HCT116 (cell line): ENCODE measurements at regions not wholly inside any gene's neighbourhood (a gene's known extent, or its start where the extent isn't known, plus 50 kb on each side); places are given as distances from the start of the nearest gene placed in this dataset.

Experiments used
- ATAC-seq: fragments of 200-7000 bp; cut with Tn5 transposase; 2 replicates; pipeline ENCODE4 v1.9.1; 2020; ENCODE audit warnings: mild to moderate bottlenecking, moderate library complexity
- BruUV-seq: library from RNA; stranded (reverse); fragments of 400-500 nt; replicated peaks from 2 replicates; lab custom pipeline; 2021; lab: Mats Ljungman, UMichigan
- CTCF ChIA-PET: fragments of 300-600 bp; sonication (Branson Sonifier 250); formaldehyde crosslinking; loops from one replicate; lab custom pipeline; 2021; ENCODE audit warnings: antibody characterized with exemption; lab: Charles Lee
- POLR2A ChIA-PET: fragments of 300-600, 350-600 bp; sonication (Branson Sonifier 250); formaldehyde crosslinking; loops from one replicate; lab custom pipeline; 2021; ENCODE audit warnings: antibody characterized with exemption; lab: Charles Lee
- RAD21 ChIA-PET, 2 experiments: fragments of 300-600 bp; sonication (Branson Sonifier 250); formaldehyde crosslinking; loops; one replicate each; lab custom pipeline; 2023; ENCODE audit warnings: low total read pairs in 2 of 2; ENCODE audit not compliant: uncharacterized antibody in 2 of 2, unreplicated experiment in 2 of 2, low non-redundant PET in 1 of 2; lab: Charles Lee
- DNase-seq: peaks from one replicate; pipeline ENCODE4 v3.0.0-alpha.2; 2010; ENCODE audit warnings: low read depth, low spot score
- H2AFZ ChIP-seq: fragments of 200-600 bp; shearing (Covaris generic), sonication (generic); 2 replicates; pipeline ENCODE4 v1.6.1; 2017; ENCODE audit warnings: low read depth, mixed run types, mixed read lengths, antibody characterized with exemption, low read length; ENCODE audit not compliant: poor library complexity, severe bottlenecking
- H3K27ac ChIP-seq: 2 replicates; pipeline ENCODE4 v1.5.1; 2012; ENCODE audit warnings: low read depth, low read length
- H3K27me3 ChIP-seq: fragments of 200-600 bp; sonication (generic); 2 replicates; pipeline ENCODE4 v1.6.1; 2016; ENCODE audit warnings: mixed run types, low read length, mixed read lengths; ENCODE audit not compliant: insufficient read depth
- H3K36me3 ChIP-seq, 2 experiments: fragments of 200-500 bp in 1 of 2; fragments of 200-600 bp in 1 of 2; sonication (Bioruptor generic) in 1 of 2; sonication (generic) in 1 of 2; 2 replicates each; pipeline versions ENCODE4 v1.5.1 to v1.6.1; 2014 to 2016; ENCODE audit warnings: low read length in 2 of 2, inconsistent platforms in 1 of 2, mixed read lengths in 1 of 2, mixed run types in 1 of 2; ENCODE audit not compliant: insufficient read depth in 2 of 2, control insufficient read depth in 1 of 2
- H3K4me1 ChIP-seq, 2 experiments: fragments of 200-600 bp in 1 of 2; sonication (generic) in 1 of 2; 2 replicates each; pipeline versions ENCODE4 v1.5.1 to v1.6.1; 2012 to 2017; ENCODE audit warnings: low read length in 2 of 2, inconsistent platforms in 1 of 2, mild to moderate bottlenecking in 1 of 2, mixed read lengths in 1 of 2, mixed run types in 1 of 2, moderate library complexity in 1 of 2; ENCODE audit not compliant: insufficient read depth in 2 of 2, control insufficient read depth in 1 of 2
- H3K4me2 ChIP-seq: fragments of 200-600 bp; sonication (generic); 2 replicates; pipeline ENCODE4 v1.6.1; 2017; ENCODE audit warnings: mixed run types, low read length, mixed read lengths
- H3K4me3 ChIP-seq, 2 experiments: fragments of 200-600 bp in 1 of 2; sonication (generic) in 1 of 2; replicated peaks in 1 of 2; 2 replicates each; pipeline ENCODE4 v1.5.1; 2011 to 2016; ENCODE audit warnings: low read length in 2 of 2, control low read depth in 1 of 2, low read depth in 1 of 2, mild to moderate bottlenecking in 1 of 2, mixed read lengths in 1 of 2, mixed run types in 1 of 2
- H3K79me2 ChIP-seq: fragments of 200-600 bp; sonication (generic); 2 replicates; pipeline ENCODE4 v1.6.1; 2017; ENCODE audit warnings: mild to moderate bottlenecking, mixed run types, low read length, moderate library complexity, mixed read lengths; ENCODE audit not compliant: insufficient read depth
- H3K9ac ChIP-seq: fragments of 200-600 bp; sonication (generic); 2 replicates; pipeline ENCODE4 v1.6.1; 2016; ENCODE audit warnings: low read length, mixed read lengths
- H3K9me2 ChIP-seq: fragments of 200-600 bp; sonication (generic), shearing (Covaris generic); 2 replicates; pipeline ENCODE4 v1.6.1; 2017; ENCODE audit warnings: mixed run types, mild to moderate bottlenecking, moderate library complexity; ENCODE audit not compliant: insufficient read depth
- H3K9me3 ChIP-seq, 2 experiments: fragments of 200-500 bp in 1 of 2; fragments of 200-600 bp in 1 of 2; sonication (Bioruptor generic) in 1 of 2; sonication (generic) in 1 of 2; 2 replicates each; pipeline ENCODE4 v1.6.1; 2014 to 2017; ENCODE audit warnings: low read length in 2 of 2, mixed read lengths in 2 of 2, inconsistent platforms in 1 of 2, low read depth in 1 of 2, mild to moderate bottlenecking in 1 of 2, mixed run types in 1 of 2, moderate library complexity in 1 of 2; ENCODE audit not compliant: control insufficient read depth in 1 of 2, insufficient read depth in 1 of 2
- H4K20me1 ChIP-seq: fragments of 200-600 bp; sonication (generic), shearing (Covaris generic); 2 replicates; pipeline ENCODE4 v1.6.1; 2017; ENCODE audit warnings: mixed run types, mild to moderate bottlenecking, moderate library complexity; ENCODE audit not compliant: insufficient read depth
- CEBPB ChIP-seq: IDR thresholded peaks from 2 replicates; pipeline ENCODE4 v1.6.1; 2012; ENCODE audit warnings: low read depth
- EGR1 ChIP-seq: IDR thresholded peaks from 2 replicates; pipeline ENCODE4 v1.6.1; 2012; ENCODE audit warnings: low read depth
- ELF1 ChIP-seq: IDR thresholded peaks from 2 replicates; pipeline ENCODE4 v1.6.1; 2012; ENCODE audit warnings: low read depth, borderline replicate concordance
- EZH2 ChIP-seq: fragments of 200-600 bp; sonication (generic); IDR thresholded peaks from 2 replicates; pipeline ENCODE4 v1.6.1; 2017; ENCODE audit warnings: antibody characterized with exemption, mixed run types
- FOSL1 ChIP-seq: IDR thresholded peaks from 2 replicates; pipeline ENCODE4 v1.6.1; 2012; ENCODE audit warnings: low read depth
- POLR2A ChIP-seq: IDR thresholded peaks from 2 replicates; pipeline ENCODE4 v1.7.0; 2011; ENCODE audit warnings: borderline replicate concordance; ENCODE audit not compliant: insufficient read depth, insufficient read length; ENCODE audit errors: extremely low read depth
- RAD21 ChIP-seq: IDR thresholded peaks from 2 replicates; pipeline ENCODE4 v1.6.1; 2012; ENCODE audit warnings: low read depth, mild to moderate bottlenecking
- SIN3A ChIP-seq: IDR thresholded peaks from 2 replicates; pipeline ENCODE4 v1.6.1; 2012; ENCODE audit warnings: low read depth
- SRF ChIP-seq: IDR thresholded peaks from 2 replicates; pipeline ENCODE4 v1.6.1; 2012; ENCODE audit warnings: low read depth
- YY1 ChIP-seq: IDR thresholded peaks from 2 replicates; pipeline ENCODE4 v1.6.1; 2011; ENCODE audit warnings: low read length, low read depth, moderate library complexity, mild to moderate bottlenecking; ENCODE audit not compliant: insufficient replicate concordance; ENCODE audit errors: extremely low read depth
- ZNF274 ChIP-seq: fragments of 200-500 bp; sonication (Bioruptor generic); IDR thresholded peaks from 2 replicates; pipeline ENCODE4 v1.6.1; 2014; ENCODE audit warnings: mild to moderate bottlenecking, low read depth, low read length, inconsistent platforms
- intact Hi-C: fragments of 100-400 bp; cut with micrococcal nuclease; formaldehyde crosslinking; loops from 2 replicates; pipeline ENCODE4 v1.10.0; 2022
- TF ChIP-seq, protein P1 (sequence below), 3 experiments: fragments of 200-600 bp in 1 of 3; sonication (generic) in 1 of 3; IDR thresholded peaks in 2 of 3; conservative IDR thresholded peaks in 1 of 3; 2 replicates each; pipeline ENCODE4 v1.5.1; 2012 to 2017; ENCODE audit warnings: low read depth in 2 of 3, low read length in 2 of 3, antibody characterized with exemption in 1 of 3, borderline replicate concordance in 1 of 3, control low read depth in 1 of 3, mild to moderate bottlenecking in 1 of 3, mixed read lengths in 1 of 3, mixed run types in 1 of 3, moderate library complexity in 1 of 3; ENCODE audit not compliant: insufficient read depth in 1 of 3
- TF ChIP-seq, protein P2 (sequence below): IDR thresholded peaks from 2 replicates; pipeline ENCODE4 v1.6.1; 2012

GRCh38 chr1:208461680-208462079 is 217.5 kb upstream of the PLXNA2 start:
- POLR2A ChIA-PET, result no interaction called here
- TF ChIP-seq SRF (no peak), RAD21 (peak; percentile 12; the same call in 1 of the 2 replicates), ZNF274 (no peak)
- TF ChIP-seq, protein P1, sequence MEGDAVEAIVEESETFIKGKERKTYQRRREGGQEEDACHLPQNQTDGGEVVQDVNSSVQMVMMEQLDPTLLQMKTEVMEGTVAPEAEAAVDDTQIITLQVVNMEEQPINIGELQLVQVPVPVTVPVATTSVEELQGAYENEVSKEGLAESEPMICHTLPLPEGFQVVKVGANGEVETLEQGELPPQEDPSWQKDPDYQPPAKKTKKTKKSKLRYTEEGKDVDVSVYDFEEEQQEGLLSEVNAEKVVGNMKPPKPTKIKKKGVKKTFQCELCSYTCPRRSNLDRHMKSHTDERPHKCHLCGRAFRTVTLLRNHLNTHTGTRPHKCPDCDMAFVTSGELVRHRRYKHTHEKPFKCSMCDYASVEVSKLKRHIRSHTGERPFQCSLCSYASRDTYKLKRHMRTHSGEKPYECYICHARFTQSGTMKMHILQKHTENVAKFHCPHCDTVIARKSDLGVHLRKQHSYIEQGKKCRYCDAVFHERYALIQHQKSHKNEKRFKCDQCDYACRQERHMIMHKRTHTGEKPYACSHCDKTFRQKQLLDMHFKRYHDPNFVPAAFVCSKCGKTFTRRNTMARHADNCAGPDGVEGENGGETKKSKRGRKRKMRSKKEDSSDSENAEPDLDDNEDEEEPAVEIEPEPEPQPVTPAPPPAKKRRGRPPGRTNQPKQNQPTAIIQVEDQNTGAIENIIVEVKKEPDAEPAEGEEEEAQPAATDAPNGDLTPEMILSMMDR (IDR thresholded peaks at IDR 0.05 in 2 of 3, conservative IDR thresholded peaks at IDR 0.05 in 1 of 3; ENCODE audit: borderline replicate concordance in 1 of 3, insufficient read depth in 1 of 3, low read depth in 2 of 3, low read length in 2 of 3), result peak in 2 of 3 experiments; percentile 36 to 49; a peak in 4 of 6 replicates
- intact Hi-C loops, result no loop called here
- ATAC-seq (peak; percentile 73), DNase-seq (no peak)
- Histone ChIP-seq H3K4me2 (no peak overlapping the region), H3K9me2 (no peaks in the 10 kb centered on the region), H3K36me3 (no peaks in the 10 kb centered on the region), H3K4me3 (no peak overlapping the region), H3K27ac (no peak overlapping the region), H3K79me2 (no peaks in the 10 kb centered on the region), H3K9ac (no peak overlapping the region), H3K4me1 (no peaks in the 10 kb centered on the region), H2AFZ (no peak overlapping the region), H4K20me1 (no peaks in the 10 kb centered on the region), H3K27me3 (peaks cover 9% of the 10 kb centered on the region; the same call in 1 of the 2 replicates), H3K9me3 (no peaks in the 10 kb centered on the region)
- no TSS peak for BruUV-seq
- RAD21 ChIA-PET, result no interaction called here
- CTCF ChIA-PET, result interaction anchor here (0.8 kb wide), 1 partner anchor 9 kb away, joined by 3 read pairs; no protein-coding TSS in a partner anchor

DNA sequence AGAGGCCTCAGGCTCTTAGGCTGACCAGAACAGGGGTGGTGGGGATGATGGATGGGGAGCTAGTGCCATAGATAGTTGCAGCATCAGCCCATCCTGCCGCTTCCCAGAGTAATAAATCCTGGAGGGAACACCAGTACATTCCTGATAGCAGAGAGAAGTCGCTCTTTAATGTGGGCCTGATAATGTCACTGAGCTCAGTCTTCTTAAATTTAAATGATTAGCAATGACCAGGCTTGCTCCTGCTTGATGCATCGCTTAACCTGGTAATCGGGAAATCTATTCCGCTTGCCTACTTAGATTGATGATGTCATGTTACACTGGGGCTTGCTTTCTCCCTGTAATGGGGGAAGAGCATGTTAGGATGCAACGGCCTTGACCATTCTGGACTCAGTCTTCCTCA is 218.6 kb upstream of the PLXNA2 start:
- no peak overlapping the region for H2AFZ ChIP-seq
- H3K79me2 ChIP-seq, result no peaks in the 10 kb centered on the region
- ChIA-PET POLR2A (no interaction called here), CTCF (no interaction called here), RAD21 (no interaction called here)
- intact Hi-C loops, result no loop called here
- no peaks in the 10 kb centered on the region for H3K9me2 ChIP-seq
- no peak overlapping the region for H3K4me3 ChIP-seq
- H3K4me1 ChIP-seq, result no peaks in the 10 kb centered on the region
- ATAC-seq (no peak), DNase-seq (no peak)
- H3K9ac ChIP-seq, result no peak overlapping the region
- no peak overlapping the region for H3K27ac ChIP-seq
- H3K4me2 ChIP-seq, result no peak overlapping the region
- H3K27me3 ChIP-seq, result peaks cover 12% of the 10 kb centered on the region; the same call in 1 of the 2 replicates
- no peaks in the 10 kb centered on the region for H3K9me3 ChIP-seq
- no TSS peak for BruUV-seq
- H3K36me3 ChIP-seq, result no peaks in the 10 kb centered on the region
- no peaks in the 10 kb centered on the region for H4K20me1 ChIP-seq
- no peak for TF ChIP-seq POLR2A
- TF ChIP-seq EGR1, result no peak
- TF ChIP-seq ELF1, result no peak
- TF ChIP-seq, protein P2, sequence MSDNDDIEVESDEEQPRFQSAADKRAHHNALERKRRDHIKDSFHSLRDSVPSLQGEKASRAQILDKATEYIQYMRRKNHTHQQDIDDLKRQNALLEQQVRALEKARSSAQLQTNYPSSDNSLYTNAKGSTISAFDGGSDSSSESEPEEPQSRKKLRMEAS, result no peak
- TF ChIP-seq FOSL1, result no peak
- no peak for TF ChIP-seq CEBPB
- no peak for TF ChIP-seq EZH2
- TF ChIP-seq RAD21, result no peak
- TF ChIP-seq, protein P1 (IDR thresholded peaks at IDR 0.05 in 2 of 3, conservative IDR thresholded peaks at IDR 0.05 in 1 of 3; ENCODE audit: borderline replicate concordance in 1 of 3, insufficient read depth in 1 of 3, low read depth in 2 of 3, low read length in 2 of 3), result no peak
- TF ChIP-seq SIN3A, result no peak
- no peak for TF ChIP-seq YY1
- TF ChIP-seq ZNF274, result no peak
